ENCODE measurements at regions not wholly inside any gene's neighbourhood (a gene's known extent, or its start where the extent isn't known, plus 50 kb on each side); places are given as distances from the start of the nearest gene placed in this dataset.

DNA sequence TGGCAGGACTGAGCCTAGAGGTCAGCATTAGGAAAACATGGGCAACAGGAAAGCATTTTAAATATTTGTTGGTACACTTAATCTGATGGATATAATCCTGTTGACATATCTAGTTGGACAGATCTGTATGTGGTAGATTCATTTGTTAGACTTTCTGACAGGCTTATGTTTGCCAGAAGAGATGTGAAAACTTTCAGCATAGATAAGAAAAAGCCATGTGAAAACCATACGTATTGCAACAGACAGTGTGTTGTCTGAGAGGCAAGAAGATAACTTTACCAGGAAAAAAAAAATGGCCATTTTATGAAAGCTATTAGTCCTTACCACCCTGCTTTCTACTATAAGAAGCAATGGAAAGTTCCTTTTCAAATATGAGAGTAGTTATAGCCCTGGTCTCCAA lies 1902.2 kb upstream of the C9orf72 start (continued):
- no peak for TF ChIP-seq MXI1 (IDR thresholded peaks at IDR 0.05; ENCODE audit: low read depth, low read length)

DNA sequence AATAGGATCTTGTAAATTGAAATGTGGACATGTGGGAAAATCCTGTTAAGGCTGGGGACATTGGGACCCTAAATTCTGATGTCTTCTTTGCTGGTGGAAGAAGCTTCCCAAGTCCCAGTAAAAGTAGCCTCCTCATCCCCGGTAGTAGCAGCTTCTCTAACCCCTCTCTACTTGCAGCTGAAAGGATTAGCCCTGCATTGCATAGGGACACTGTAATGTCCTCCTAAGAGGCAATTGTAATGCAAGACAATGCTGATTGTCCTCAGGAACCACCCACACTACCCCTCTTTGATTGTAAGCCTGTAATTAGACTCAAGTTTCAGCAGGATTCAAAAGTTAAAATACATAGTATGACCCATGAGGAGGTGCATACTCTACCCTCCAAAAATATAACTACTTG lies 1938.4 kb upstream of the C9orf72 start:
- no peak overlapping the region for H3K27ac ChIP-seq (ENCODE audit: control insufficient read depth, insufficient read depth)

More for the DNA sequence above, 1938.4 kb upstream of the C9orf72 start:
- H3K27me3 ChIP-seq (replicated peaks in 1 of 2; ENCODE audit: control insufficient read depth in 2 of 2, insufficient read depth in 2 of 2, low read length in 1 of 2): no peaks in the 10 kb centered on the region
- H3K79me2 ChIP-seq (ENCODE audit: control insufficient read depth, insufficient read depth, low read length): no peaks in the 10 kb centered on the region
- 0% methylated on average over 1 of the region's 1 CpG for WGBS (ENCODE audit: insufficient coverage, insufficient replicate concordance, low lambda C conversion rate, missing lambda C conversion rate)
- BruUV-seq (replicated peaks): no TSS peak
- ChIA-PET POLR2A (no interaction called here), RAD21 (ENCODE audit: unreplicated experiment) (no interaction called here), SMC1A (ENCODE audit: uncharacterized antibody, unreplicated experiment) (no interaction called here), CTCF (no interaction called here)
- H2AFZ ChIP-seq (ENCODE audit: control insufficient read depth, low read depth, low read length): no peak overlapping the region
- no peak overlapping the region for H3K9ac ChIP-seq (ENCODE audit: control insufficient read depth, insufficient read depth, low read length)
- DNase-seq (ENCODE audit: low read depth, low spot score) (no peak), ATAC-seq (no peak), FAIRE-seq (no peak)
- H3K9me3 ChIP-seq (replicated peaks; ENCODE audit: control insufficient read depth, insufficient read depth, low read length): no peaks in the 10 kb centered on the region
- H3K36me3 ChIP-seq (ENCODE audit: control insufficient read depth in 2 of 2, insufficient read depth in 2 of 2, low read length in 1 of 2): no peaks in the 10 kb centered on the region
- intact Hi-C loops (cut with micrococcal nuclease; ENCODE audit: unreplicated experiment) (no loop called here), in situ Hi-C loops (cut with MboI) (no loop called here)
- no peak for TF ChIP-seq PAX5 (IDR thresholded peaks at IDR 0.05; ENCODE audit: borderline replicate concordance, low read depth, low read length)
- TF ChIP-seq, protein P1, sequence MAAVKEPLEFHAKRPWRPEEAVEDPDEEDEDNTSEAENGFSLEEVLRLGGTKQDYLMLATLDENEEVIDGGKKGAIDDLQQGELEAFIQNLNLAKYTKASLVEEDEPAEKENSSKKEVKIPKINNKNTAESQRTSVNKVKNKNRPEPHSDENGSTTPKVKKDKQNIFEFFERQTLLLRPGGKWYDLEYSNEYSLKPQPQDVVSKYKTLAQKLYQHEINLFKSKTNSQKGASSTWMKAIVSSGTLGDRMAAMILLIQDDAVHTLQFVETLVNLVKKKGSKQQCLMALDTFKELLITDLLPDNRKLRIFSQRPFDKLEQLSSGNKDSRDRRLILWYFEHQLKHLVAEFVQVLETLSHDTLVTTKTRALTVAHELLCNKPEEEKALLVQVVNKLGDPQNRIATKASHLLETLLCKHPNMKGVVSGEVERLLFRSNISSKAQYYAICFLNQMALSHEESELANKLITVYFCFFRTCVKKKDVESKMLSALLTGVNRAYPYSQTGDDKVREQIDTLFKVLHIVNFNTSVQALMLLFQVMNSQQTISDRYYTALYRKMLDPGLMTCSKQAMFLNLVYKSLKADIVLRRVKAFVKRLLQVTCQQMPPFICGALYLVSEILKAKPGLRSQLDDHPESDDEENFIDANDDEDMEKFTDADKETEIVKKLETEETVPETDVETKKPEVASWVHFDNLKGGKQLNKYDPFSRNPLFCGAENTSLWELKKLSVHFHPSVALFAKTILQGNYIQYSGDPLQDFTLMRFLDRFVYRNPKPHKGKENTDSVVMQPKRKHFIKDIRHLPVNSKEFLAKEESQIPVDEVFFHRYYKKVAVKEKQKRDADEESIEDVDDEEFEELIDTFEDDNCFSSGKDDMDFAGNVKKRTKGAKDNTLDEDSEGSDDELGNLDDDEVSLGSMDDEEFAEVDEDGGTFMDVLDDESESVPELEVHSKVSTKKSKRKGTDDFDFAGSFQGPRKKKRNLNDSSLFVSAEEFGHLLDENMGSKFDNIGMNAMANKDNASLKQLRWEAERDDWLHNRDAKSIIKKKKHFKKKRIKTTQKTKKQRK (IDR thresholded peaks at IDR 0.05; ENCODE audit: low read depth, low read length): no peak
- TF ChIP-seq, protein P2, sequence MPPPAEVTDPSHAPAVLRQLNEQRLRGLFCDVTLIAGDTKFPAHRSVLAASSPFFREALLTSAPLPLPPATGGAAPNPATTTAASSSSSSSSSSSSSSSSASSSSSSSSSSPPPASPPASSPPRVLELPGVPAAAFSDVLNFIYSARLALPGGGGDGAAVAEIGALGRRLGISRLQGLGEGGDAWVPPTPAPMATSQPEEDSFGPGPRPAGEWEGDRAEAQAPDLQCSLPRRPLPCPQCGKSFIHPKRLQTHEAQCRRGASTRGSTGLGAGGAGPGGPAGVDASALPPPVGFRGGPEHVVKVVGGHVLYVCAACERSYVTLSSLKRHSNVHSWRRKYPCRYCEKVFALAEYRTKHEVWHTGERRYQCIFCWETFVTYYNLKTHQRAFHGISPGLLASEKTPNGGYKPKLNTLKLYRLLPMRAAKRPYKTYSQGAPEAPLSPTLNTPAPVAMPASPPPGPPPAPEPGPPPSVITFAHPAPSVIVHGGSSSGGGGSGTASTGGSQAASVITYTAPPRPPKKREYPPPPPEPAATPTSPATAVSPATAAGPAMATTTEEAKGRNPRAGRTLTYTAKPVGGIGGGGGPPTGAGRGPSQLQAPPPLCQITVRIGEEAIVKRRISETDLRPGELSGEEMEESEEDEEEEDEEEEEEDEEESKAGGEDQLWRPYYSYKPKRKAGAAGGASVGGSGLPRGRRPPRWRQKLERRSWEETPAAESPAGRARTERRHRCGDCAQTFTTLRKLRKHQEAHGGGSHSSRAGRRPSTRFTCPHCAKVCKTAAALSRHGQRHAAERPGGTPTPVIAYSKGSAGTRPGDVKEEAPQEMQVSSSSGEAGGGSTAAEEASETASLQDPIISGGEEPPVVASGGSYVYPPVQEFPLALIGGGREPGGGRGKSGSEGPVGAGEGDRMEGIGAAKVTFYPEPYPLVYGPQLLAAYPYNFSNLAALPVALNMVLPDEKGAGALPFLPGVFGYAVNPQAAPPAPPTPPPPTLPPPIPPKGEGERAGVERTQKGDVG (CRISPR knock-in tag; IDR thresholded peaks at IDR 0.05): no peak
- H3K4me3 ChIP-seq: no peak overlapping the region
- no peak overlapping the region for H3K4me2 ChIP-seq (ENCODE audit: control insufficient read depth, insufficient read depth)
- no peaks in the 10 kb centered on the region for H4K20me1 ChIP-seq (ENCODE audit: control insufficient read depth, insufficient read depth)
- H3K4me1 ChIP-seq (ENCODE audit: control insufficient read depth, insufficient read depth, low read length): no peaks in the 10 kb centered on the region
